GM18867 (cell line): ENCODE measurements at regions not wholly inside any gene's neighbourhood (a gene's known extent, or its start where the extent isn't known, plus 50 kb on each side); places are given as distances from the start of the nearest gene placed in this dataset.

Source experiments
- ATAC-seq: cut with Tn5 transposase; IDR thresholded peaks from one replicate; pipeline ENCODE4 v1.9.1; 2021; ENCODE audit warnings: mild to moderate bottlenecking, moderate library complexity; ENCODE audit not compliant: unreplicated experiment

DNA sequence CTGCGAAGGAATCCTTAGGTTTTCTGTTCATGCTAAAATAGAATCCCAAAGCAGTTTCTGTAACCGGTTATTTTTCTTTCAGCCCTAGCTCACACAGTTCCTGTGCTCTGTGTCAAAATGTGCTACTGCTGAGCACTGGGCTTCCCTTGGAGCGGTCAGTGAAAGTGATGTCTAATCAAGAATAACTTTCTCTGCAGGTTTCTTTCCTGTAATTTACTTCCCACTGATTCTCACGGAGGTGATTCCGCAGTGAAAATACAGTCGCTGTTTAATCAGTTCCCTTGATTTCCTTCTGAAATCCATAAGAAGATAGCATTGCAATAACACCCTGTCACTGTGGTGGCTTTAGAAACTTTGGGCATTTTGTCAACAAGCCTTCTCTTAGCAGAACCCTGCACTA lies 112.0 kb upstream of the ISL1 start:
- ATAC-seq = no peak

DNA sequence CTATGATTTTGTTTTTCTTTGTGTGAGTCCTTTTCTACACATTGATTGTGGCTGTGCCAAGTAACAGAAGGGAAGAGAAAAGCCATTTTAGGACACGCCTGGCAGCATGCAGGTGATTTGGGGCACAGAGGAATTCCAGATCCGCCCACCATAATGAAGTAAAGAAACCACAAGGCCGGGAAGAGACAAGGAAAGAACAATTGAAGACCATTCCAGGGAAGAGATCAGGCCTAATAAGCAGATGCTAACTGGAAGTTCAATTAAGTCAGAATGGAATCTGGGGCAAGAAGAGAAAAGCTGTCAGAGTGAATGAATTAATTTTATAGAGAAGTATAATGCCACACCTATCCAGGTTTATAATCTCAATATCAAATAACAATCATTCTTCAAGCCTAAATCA lies 110.2 kb upstream of the ISL1 start:
- ATAC-seq = no peak

DNA sequence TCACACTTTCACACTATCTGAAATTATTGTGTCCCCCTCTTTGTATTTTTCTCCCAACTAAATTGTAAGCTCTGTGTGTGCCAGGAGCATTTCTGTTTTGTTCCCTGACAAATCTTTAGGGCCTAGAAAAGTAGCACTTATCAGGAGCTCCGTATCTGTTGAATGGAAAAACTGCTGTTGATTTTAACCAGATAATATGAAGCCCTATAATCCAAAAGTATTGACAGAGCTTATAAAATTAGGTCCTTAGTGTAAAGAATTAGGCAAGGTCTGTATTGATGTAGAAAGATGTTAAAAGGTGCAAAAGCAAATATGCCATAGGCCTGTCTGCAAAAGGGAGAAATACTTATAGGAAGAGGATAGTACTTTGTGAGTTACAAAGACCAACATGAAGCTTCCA lies 109.4 kb upstream of the ISL1 start:
- no peak for ATAC-seq

DNA sequence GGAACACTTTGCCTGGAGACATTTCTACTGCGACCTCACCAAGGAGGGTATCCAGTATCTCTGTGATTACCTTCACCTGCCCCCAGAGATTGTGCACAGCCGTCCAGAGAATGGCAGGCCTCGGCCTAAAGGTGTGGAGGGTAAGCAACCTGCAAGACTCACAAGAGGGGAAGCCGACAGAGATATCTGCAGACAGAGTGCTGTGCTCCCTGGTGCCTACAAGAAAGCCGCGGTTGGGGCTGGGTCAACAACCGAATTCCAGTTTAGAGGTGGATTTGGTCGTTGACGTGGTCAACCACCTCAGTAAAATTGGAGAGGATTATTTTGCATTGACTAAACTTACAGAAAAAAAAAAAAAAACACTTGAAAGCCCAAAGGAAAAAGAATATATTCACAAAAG lies 107.8 kb upstream of the ISL1 start:
- no peak for ATAC-seq

DNA sequence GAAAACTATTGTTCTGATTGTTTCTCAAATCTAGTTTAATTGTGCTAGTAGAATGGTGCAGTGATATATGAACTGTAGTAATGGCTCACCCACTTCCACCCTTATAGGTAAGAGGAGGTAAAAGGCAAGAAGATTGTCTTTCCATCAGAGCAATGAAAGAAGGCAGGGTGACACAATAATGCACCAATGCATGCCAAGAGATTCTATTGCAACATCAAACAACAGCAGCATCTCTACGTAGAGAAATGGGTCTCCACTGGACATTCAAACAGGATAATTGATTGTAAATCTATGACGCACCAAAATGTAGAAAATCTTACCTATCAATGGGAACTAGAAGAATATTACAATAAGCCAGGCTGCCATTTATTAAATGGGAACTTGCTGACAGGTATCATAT lies 107.0 kb upstream of the ISL1 start:
- ATAC-seq = no peak

DNA sequence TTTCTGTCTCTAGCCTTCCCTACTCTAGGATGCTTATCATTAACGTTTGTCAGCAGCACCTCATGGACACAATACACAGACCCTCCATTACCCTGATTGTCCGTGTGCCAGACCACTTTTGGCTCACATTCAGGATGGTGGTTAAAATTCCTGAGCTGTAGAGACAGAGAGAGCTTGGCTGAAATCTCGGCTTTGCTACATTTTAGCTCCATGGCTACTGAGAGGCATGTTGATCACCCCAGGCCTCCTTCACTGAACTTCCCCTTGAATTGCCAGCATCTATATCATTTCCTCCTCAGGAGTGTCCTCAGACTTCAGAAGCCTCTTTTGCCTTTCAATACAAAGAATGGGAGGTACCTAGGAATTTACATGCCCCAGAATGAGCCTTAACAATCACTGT lies 104.7 kb upstream of the ISL1 start:
- ATAC-seq = no peak

DNA sequence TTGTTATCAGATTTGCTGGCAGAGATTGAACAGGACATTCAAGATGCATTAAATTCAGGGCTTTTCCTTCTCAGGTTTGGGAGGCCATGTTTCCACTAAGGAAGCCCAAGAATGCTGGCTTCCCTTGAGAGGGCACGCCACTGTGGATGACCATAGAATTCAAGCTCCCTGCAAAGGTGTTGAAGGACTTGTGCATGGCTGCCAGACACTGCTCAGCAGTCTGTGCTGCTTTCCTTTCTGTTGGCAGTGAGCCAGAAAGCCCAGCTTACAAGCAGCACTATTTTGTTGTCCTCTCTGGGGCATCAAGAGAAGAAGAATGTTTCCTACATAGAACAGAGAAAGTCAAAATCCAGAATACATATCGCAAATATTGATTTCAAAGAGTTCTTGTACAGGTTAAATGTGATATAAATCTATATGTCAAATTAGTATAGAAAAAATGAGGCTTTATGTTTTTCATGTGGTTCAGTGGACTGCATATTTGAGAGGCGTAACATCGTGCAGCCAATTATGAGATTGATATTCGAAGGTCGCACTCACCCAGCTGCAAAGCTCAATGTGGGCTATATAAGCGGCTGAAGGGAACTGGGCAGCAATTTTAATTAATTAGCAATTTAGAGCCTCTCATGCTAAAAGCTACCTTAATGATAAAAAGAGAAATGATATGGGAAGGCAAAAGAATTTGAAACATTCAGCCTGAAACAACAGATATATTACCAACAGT lies 103.1 kb upstream of the ISL1 start:
- no peak for ATAC-seq

DNA sequence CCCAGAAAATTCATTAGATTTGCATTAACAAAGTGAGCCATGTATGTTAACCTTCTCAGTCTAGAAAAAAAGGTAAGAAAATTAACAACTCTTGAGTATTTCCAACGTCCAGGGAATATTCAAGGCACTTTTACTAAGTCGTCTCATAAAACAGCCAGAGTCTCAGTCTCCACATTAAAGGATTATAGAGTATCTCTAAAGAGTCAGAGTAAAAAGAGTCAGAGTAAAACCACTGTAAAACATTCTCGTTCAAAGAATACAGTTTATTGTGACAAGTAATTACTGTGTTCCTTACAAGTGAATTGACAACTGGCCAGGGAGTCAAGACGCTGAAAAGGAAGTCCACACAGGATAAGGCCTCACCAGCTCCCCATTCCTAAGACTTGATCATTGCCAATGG lies 97.2 kb upstream of the ISL1 start:
- no peak for ATAC-seq

DNA sequence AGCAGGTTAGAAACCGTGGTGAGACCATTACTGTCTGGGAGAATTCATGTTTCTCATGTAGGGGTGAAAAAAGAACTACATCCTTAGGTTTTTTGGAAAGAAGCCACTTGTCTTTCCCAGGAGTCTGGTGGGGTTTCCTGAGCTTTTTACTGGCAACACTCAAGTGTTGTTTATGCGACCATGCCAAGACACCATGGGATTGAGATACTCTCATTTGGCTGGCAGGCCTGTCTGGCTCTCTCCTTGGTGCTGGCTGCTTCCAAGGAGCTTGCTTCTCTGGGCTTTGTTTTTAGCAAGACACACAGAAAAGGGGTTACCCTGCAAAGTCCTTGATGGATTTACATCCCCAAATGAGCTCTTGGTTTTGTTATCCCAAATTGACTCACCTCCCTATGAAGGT lies 80.9 kb upstream of the ISL1 start:
- ATAC-seq = no peak

DNA sequence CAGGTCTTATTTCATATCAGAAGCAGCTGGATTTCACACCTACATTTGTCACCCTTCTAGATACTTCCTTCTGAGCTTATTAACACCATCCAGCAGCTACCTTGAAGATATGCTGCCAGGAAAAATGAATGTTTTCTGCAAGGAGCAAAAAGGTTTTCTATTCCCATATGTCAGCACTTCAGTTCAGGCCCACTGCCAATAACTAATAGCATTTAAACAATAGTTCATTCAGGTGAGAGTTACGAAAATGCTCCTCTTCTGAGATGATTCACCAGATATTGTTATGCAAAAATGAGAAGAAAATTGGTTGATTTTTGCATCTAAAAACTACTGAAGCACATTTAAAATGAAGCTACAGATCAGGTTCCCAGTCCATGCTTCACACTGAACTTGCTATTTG lies 56.4 kb upstream of the ISL1 start:
- no peak for ATAC-seq
